Kidney epithelial cell (primary cell): ENCODE measurements at regions not wholly inside any gene's neighbourhood (a gene's known extent, or its start where the extent isn't known, plus 50 kb on each side); places are given as distances from the start of the nearest gene placed in this dataset.

Source experiments
- DNase-seq: peaks from one replicate; pipeline ENCODE4 v3.0.0-alpha.2; 2010; ENCODE audit warnings: low read depth
- H3K27me3 ChIP-seq: 2 replicates; pipeline ENCODE4 v1.6.0; 2011; ENCODE audit warnings: low read length; ENCODE audit not compliant: control insufficient read depth, insufficient read depth
- H3K36me3 ChIP-seq: 2 replicates; pipeline ENCODE4 v1.5.1; 2011; ENCODE audit warnings: low read length; ENCODE audit not compliant: control insufficient read depth, insufficient read depth
- H3K4me3 ChIP-seq: 2 replicates; pipeline ENCODE4 v1.5.1; 2011; ENCODE audit warnings: low read depth, mild to moderate bottlenecking, control low read depth, low read length
- CTCF ChIP-seq: IDR thresholded peaks from 2 replicates; pipeline ENCODE4 v1.5.1; 2011; ENCODE audit warnings: mild to moderate bottlenecking, moderate library complexity, low read length, control low read depth, inconsistent platforms; ENCODE audit not compliant: insufficient read depth, poor library complexity, severe bottlenecking

GRCh38 chr6:112592159-112592558 lies 245.0 kb downstream of the RFPL4B start:
- Histone ChIP-seq H3K27me3 (no peaks in the 10 kb centered on the region), H3K36me3 (no peaks in the 10 kb centered on the region), H3K4me3 (no peak overlapping the region)
- no peak for DNase-seq
- no peak for TF ChIP-seq CTCF

GRCh38 chr6:112594886-112595594 lies 247.9 kb downstream of the RFPL4B start:
- Histone ChIP-seq H3K36me3 (no peaks in the 10 kb centered on the region), H3K4me3 (no peak overlapping the region), H3K27me3 (no peaks in the 10 kb centered on the region)
- no peak for DNase-seq
- TF ChIP-seq CTCF: no peak

GRCh38 chr6:112595841-112596240 lies 248.7 kb downstream of the RFPL4B start:
- no peak for TF ChIP-seq CTCF
- no peaks in the 10 kb centered on the region for H3K27me3 ChIP-seq
- no peaks in the 10 kb centered on the region for H3K36me3 ChIP-seq
- DNase-seq: no peak
- no peak overlapping the region for H3K4me3 ChIP-seq

- no peak for TF ChIP-seq CTCF
- no peak overlapping the region for H3K4me3 ChIP-seq
- H3K27me3 ChIP-seq: no peaks in the 10 kb centered on the region
- no peak for DNase-seq
- H3K36me3 ChIP-seq: no peaks in the 10 kb centered on the region
Measured at GRCh38 chr6:112597176-112597575, 250.0 kb downstream of the RFPL4B start.

GRCh38 chr6:112600168-112600567 lies 253.0 kb downstream of the RFPL4B start:
- no peak for TF ChIP-seq CTCF
- DNase-seq: no peak
- Histone ChIP-seq H3K36me3 (no peaks in the 10 kb centered on the region), H3K4me3 (no peak overlapping the region), H3K27me3 (no peaks in the 10 kb centered on the region)

GRCh38 chr6:112603726-112604125 lies 256.6 kb downstream of the RFPL4B start:
- TF ChIP-seq CTCF: no peak
- no peaks in the 10 kb centered on the region for H3K27me3 ChIP-seq
- no peak overlapping the region for H3K4me3 ChIP-seq
- no peaks in the 10 kb centered on the region for H3K36me3 ChIP-seq
- DNase-seq: no peak
